T-cell (primary cell): ENCODE measurements at regions not wholly inside any gene's neighbourhood (a gene's known extent, or its start where the extent isn't known, plus 50 kb on each side); places are given as distances from the start of the nearest gene placed in this dataset.
A peak's percentile ranks its signal among the peaks of the same experiment; 100 is the strongest.

Source experiments
- ATAC-seq, 4 experiments: fragments of 200-7000 bp in 3 of 4; fragments of 150-1000 bp in 1 of 4; cut with Tn5 transposase; replicated peaks in 1 of 4; 1 replicate in 3 of 4; 2 replicates in 1 of 4; pipeline ENCODE4 v1.10.0; 2021; ENCODE audit warnings: moderate library complexity in 3 of 4, mild to moderate bottlenecking in 2 of 4, moderate number of reproducible peaks in 1 of 4
- CTCF ChIA-PET, 2 donors: fragments of 300-600 bp; sonication (Branson Sonifier 250); formaldehyde crosslinking; loops; one replicate each; lab custom pipeline; 2022; ENCODE audit warnings: antibody characterized with exemption in 2 of 2; lab: Charles Lee
- POLR2A ChIA-PET, 2 donors: fragments of 300-600 bp; sonication (Branson Sonifier 250); formaldehyde crosslinking; loops; one replicate each; lab custom pipeline; 2022; ENCODE audit warnings: antibody characterized with exemption in 2 of 2; lab: Charles Lee
- DNase-seq, 35 experiments: peaks; one replicate each; pipeline versions ENCODE4 v3.0.0 to v3.0.0-alpha.2; 2013 to 2023
- H3K27ac ChIP-seq: one replicate; pipeline ENCODE4 v1.5.1; 2013; ENCODE audit warnings: low read length
- H3K27me3 ChIP-seq, 2 experiments: replicated peaks in 1 of 2; 1 replicate in 1 of 2; 2 replicates in 1 of 2; pipeline versions ENCODE4 v1.6.1 to v1.7.0; 2013; ENCODE audit warnings: low read length in 1 of 2, mixed read lengths in 1 of 2; ENCODE audit not compliant: control insufficient read depth in 2 of 2, insufficient read depth in 2 of 2; ENCODE audit errors: extremely low read depth in 1 of 2
- H3K36me3 ChIP-seq, 2 donors: 1 replicate in 1 of 2; 2 replicates in 1 of 2; pipeline versions ENCODE4 v1.6.1 to v1.7.0; 2013; ENCODE audit warnings: low read length in 1 of 2; ENCODE audit not compliant: control insufficient read depth in 2 of 2, insufficient read depth in 1 of 2; ENCODE audit errors: extremely low read depth in 1 of 2
- H3K4me1 ChIP-seq, 2 experiments: 1 replicate in 1 of 2; 2 replicates in 1 of 2; pipeline versions ENCODE4 v1.6.1 to v1.7.0; 2013; ENCODE audit warnings: low read length in 2 of 2, mixed read lengths in 1 of 2; ENCODE audit not compliant: insufficient read depth in 2 of 2, control insufficient read depth in 1 of 2; ENCODE audit errors: extremely low read depth in 1 of 2
- H3K4me3 ChIP-seq, 2 donors: 1 replicate in 1 of 2; 2 replicates in 1 of 2; pipeline versions ENCODE4 v1.5.1 to v1.7.0; 2013; ENCODE audit warnings: mild to moderate bottlenecking in 2 of 2, low read length in 1 of 2, moderate library complexity in 1 of 2; ENCODE audit not compliant: control insufficient read depth in 1 of 2; ENCODE audit errors: extremely low read depth in 1 of 2
- H3K9me3 ChIP-seq: 2 replicates; pipeline ENCODE4 v1.7.0; 2013
- H3K27ac Mint-ChIP-seq, 2 donors: one replicate each; pipeline ENCODE4 v1.8.0; 2020 to 2021; ENCODE audit warnings: mild to moderate bottlenecking in 2 of 2, mixed read lengths in 2 of 2
- H3K27me3 Mint-ChIP-seq, 2 donors: one replicate each; pipeline ENCODE4 v1.8.0; 2021 to 2022; ENCODE audit warnings: mixed read lengths in 2 of 2
- H3K36me3 Mint-ChIP-seq: one replicate; pipeline ENCODE4 v1.8.0; 2021; ENCODE audit warnings: mixed read lengths
- H3K4me1 Mint-ChIP-seq, 3 donors: one replicate each; pipeline ENCODE4 v1.8.0; 2020 to 2022; ENCODE audit warnings: mixed read lengths in 3 of 3, mild to moderate bottlenecking in 1 of 3
- H3K4me3 Mint-ChIP-seq, 3 donors: one replicate each; pipeline ENCODE4 v1.8.0; 2020 to 2022; ENCODE audit warnings: mild to moderate bottlenecking in 3 of 3, mixed read lengths in 3 of 3, moderate library complexity in 3 of 3
- H3K9me3 Mint-ChIP-seq, 3 donors: one replicate each; pipeline ENCODE4 v1.8.0; 2020 to 2022; ENCODE audit warnings: mixed read lengths in 3 of 3
- WGBS: methylation state at CpG from one replicate; pipeline ENCODE4 v1.1.5; 2013; ENCODE audit warnings: missing lambda C conversion rate; ENCODE audit not compliant: insufficient coverage; 5-methylcytosine and 5-hydroxymethylcytosine counted together

- WGBS = 72% methylated on average over 10 of the region's 12 CpGs
These were observed 63.8 kb downstream of the TNFAIP2 start for GRCh38 chr14:103186909-103187586.

GRCh38 chr14:103187911-103188310 lies 64.7 kb downstream of the TNFAIP2 start:
- Histone ChIP-seq H3K36me3 (no peaks in the 10 kb centered on the region), H3K4me3 (no peak overlapping the region), H3K9me3 (no peaks in the 10 kb centered on the region), H3K27me3 (peaks cover 15 to 57% of the 10 kb centered on the region in 2 experiments), H3K27ac (no peak overlapping the region), H3K4me1 (peaks cover 0 to 3% of the 10 kb centered on the region in 2 experiments)
- DNase-seq (no peak), ATAC-seq (no peak)
- Mint-ChIP-seq H3K9me3 (no peaks in the 10 kb centered on the region), H3K27me3 (peaks cover 39 to 66% of the 10 kb centered on the region in 2 donors), H3K27ac (no peak overlapping the region), H3K4me1 (peaks cover 5 to 23% (median 10%) of the 10 kb centered on the region in 3 donors), H3K36me3 (no peaks in the 10 kb centered on the region), H3K4me3 (no peak overlapping the region)
- ChIA-PET POLR2A (interaction anchor here in 1 of 2 donors (0.6 kb wide), 1 partner anchor 224 kb away, joined by 4 read pairs; no protein-coding TSS in a partner anchor), CTCF (interaction anchor here in 1 of 2 donors (0.5 kb wide), 1 partner anchor 720 kb away, joined by 5 read pairs; no protein-coding TSS in a partner anchor)
- WGBS = 54% methylated on average over 3 of the region's 4 CpGs

More at GRCh38 chr14:103186909-103187586, 63.8 kb downstream of the TNFAIP2 start:
- peak overlapping the region in 1 of 3 donors; percentile 24 for H3K4me3 Mint-ChIP-seq
- Histone ChIP-seq H3K4me3 (no peak overlapping the region), H3K36me3 (no peaks in the 10 kb centered on the region), H3K4me1 (peaks cover 0 to 3% of the 10 kb centered on the region in 2 experiments), H3K27ac (no peak overlapping the region), H3K27me3 (peaks cover 15 to 52% of the 10 kb centered on the region in 2 experiments), H3K9me3 (no peaks in the 10 kb centered on the region)
- no peaks in the 10 kb centered on the region for H3K9me3 Mint-ChIP-seq
- no peak overlapping the region for H3K27ac Mint-ChIP-seq
- ChIA-PET POLR2A (no interaction called here), CTCF (interaction anchor here in 1 of 2 donors (0.6 to 0.7 kb wide), 2 partner anchors 41 to 986 kb away, joined by 3 read pairs; no protein-coding TSS in a partner anchor)
- H3K27me3 Mint-ChIP-seq = peaks cover 39 to 65% of the 10 kb centered on the region in 2 donors
- H3K4me1 Mint-ChIP-seq = peaks cover 5 to 17% (median 10%) of the 10 kb centered on the region in 3 donors
- no peaks in the 10 kb centered on the region for H3K36me3 Mint-ChIP-seq
- ATAC-seq (no peak), DNase-seq (no peak)

GRCh38 chr14:103188810-103189480 lies 65.7 kb downstream of the TNFAIP2 start:
- no peak overlapping the region for H3K27ac Mint-ChIP-seq
- peaks cover 0 to 3% of the 10 kb centered on the region in 2 experiments for H3K4me1 ChIP-seq
- peaks cover 16 to 57% of the 10 kb centered on the region in 2 experiments for H3K27me3 ChIP-seq
- WGBS = 4% methylated on average over 60 of the region's 67 CpGs
- peaks cover 5 to 23% (median 10%) of the 10 kb centered on the region in 3 donors for H3K4me1 Mint-ChIP-seq
- peak overlapping the region in 1 of 2 donors; percentile 51 for H3K4me3 ChIP-seq
- POLR2A ChIA-PET = no interaction called here
- no peaks in the 10 kb centered on the region for H3K9me3 ChIP-seq
- H3K9me3 Mint-ChIP-seq = no peaks in the 10 kb centered on the region
- CTCF ChIA-PET = interaction anchor here in 1 of 2 donors (0.7 kb wide), 1 partner anchor 98 kb away, joined by 4 read pairs; no protein-coding TSS in a partner anchor
- no peaks in the 10 kb centered on the region for H3K36me3 ChIP-seq
- ATAC-seq (peak; percentile 58 to 78 (median 68)), DNase-seq (peak in 21 of 35 experiments; percentile 2 to 30 (median 13))
- H3K36me3 Mint-ChIP-seq = no peaks in the 10 kb centered on the region
- H3K27ac ChIP-seq = no peak overlapping the region
- H3K4me3 Mint-ChIP-seq = peak overlapping the region in 2 of 3 donors; percentile 19 to 35
- H3K27me3 Mint-ChIP-seq = peaks cover 38 to 60% of the 10 kb centered on the region in 2 donors

GRCh38 chr14:103189481-103190470 lies 66.5 kb downstream of the TNFAIP2 start:
- H3K27me3 Mint-ChIP-seq = peaks cover 42 to 60% of the 10 kb centered on the region in 2 donors
- POLR2A ChIA-PET = no interaction called here

GRCh38 chr14:103190741-103191140 lies 67.5 kb downstream of the TNFAIP2 start:
- DNase-seq = no peak
- H3K36me3 Mint-ChIP-seq = no peaks in the 10 kb centered on the region
- no peak for ATAC-seq
- peaks cover 44 to 57% of the 10 kb centered on the region in 2 donors for H3K27me3 Mint-ChIP-seq
- no peak overlapping the region for H3K27ac Mint-ChIP-seq
- Histone ChIP-seq H3K4me1 (peaks cover 0 to 3% of the 10 kb centered on the region in 2 experiments), H3K27me3 (peaks cover 16 to 50% of the 10 kb centered on the region in 2 experiments), H3K4me3 (no peak overlapping the region), H3K36me3 (no peaks in the 10 kb centered on the region), H3K27ac (no peak overlapping the region), H3K9me3 (no peaks in the 10 kb centered on the region)
- WGBS = 82% methylated on average over 5 of the region's 11 CpGs
- no peaks in the 10 kb centered on the region for H3K9me3 Mint-ChIP-seq
- peaks cover 5 to 23% (median 10%) of the 10 kb centered on the region in 3 donors for H3K4me1 Mint-ChIP-seq
- H3K4me3 Mint-ChIP-seq = peak overlapping the region in 1 of 3 donors; percentile 71
- ChIA-PET CTCF (no interaction called here), POLR2A (no interaction called here)

More at GRCh38 chr14:103189481-103190470, 66.5 kb downstream of the TNFAIP2 start:
- peaks cover 16 to 53% of the 10 kb centered on the region in 2 experiments for H3K27me3 ChIP-seq
- DNase-seq (no peak), ATAC-seq (no peak)
- H3K36me3 ChIP-seq = no peaks in the 10 kb centered on the region
- H3K36me3 Mint-ChIP-seq = no peaks in the 10 kb centered on the region
- WGBS = 53% methylated on average over 36 of the region's 48 CpGs
- peaks cover 5 to 23% (median 10%) of the 10 kb centered on the region in 3 donors for H3K4me1 Mint-ChIP-seq
- no peaks in the 10 kb centered on the region for H3K9me3 ChIP-seq
- H3K27ac Mint-ChIP-seq = no peak overlapping the region
- CTCF ChIA-PET = interaction anchor here in 1 of 2 donors (0.7 kb wide), 1 partner anchor 99 kb away, joined by 4 read pairs; no protein-coding TSS in a partner anchor
- H3K9me3 Mint-ChIP-seq = no peaks in the 10 kb centered on the region
- H3K4me3 Mint-ChIP-seq = peak overlapping the region; percentile 55 to 71 (median 59)
- no peak overlapping the region for H3K4me3 ChIP-seq
- H3K4me1 ChIP-seq = peaks cover 0 to 3% of the 10 kb centered on the region in 2 experiments
- no peak overlapping the region for H3K27ac ChIP-seq
